GM12875 (cell line): ENCODE measurements at regions not wholly inside any gene's neighbourhood (a gene's known extent, or its start where the extent isn't known, plus 50 kb on each side); places are given as distances from the start of the nearest gene placed in this dataset.
"Not testable (repeated sequence)": the region's sequence is repeated elsewhere in the genome, so short reads cannot be mapped to it uniquely, and the experiment has no call there.

Source experiments
- H3K4me3 ChIP-seq: one replicate; pipeline ENCODE4 v1.5.1; 2011; ENCODE audit warnings: low read depth, low read length, control low read depth
- TF ChIP-seq, protein P1 (sequence below): IDR thresholded peaks from 2 replicates; pipeline ENCODE4 v1.5.1; 2011; ENCODE audit warnings: low read depth, mild to moderate bottlenecking, control low read depth, inconsistent platforms, low read length, moderate library complexity, borderline replicate concordance; ENCODE audit not compliant: insufficient read depth

GRCh38 chr20:39756369-39756768 lies 794.2 kb downstream of the DHX35 start:
- no peak overlapping the region for H3K4me3 ChIP-seq

DNA sequence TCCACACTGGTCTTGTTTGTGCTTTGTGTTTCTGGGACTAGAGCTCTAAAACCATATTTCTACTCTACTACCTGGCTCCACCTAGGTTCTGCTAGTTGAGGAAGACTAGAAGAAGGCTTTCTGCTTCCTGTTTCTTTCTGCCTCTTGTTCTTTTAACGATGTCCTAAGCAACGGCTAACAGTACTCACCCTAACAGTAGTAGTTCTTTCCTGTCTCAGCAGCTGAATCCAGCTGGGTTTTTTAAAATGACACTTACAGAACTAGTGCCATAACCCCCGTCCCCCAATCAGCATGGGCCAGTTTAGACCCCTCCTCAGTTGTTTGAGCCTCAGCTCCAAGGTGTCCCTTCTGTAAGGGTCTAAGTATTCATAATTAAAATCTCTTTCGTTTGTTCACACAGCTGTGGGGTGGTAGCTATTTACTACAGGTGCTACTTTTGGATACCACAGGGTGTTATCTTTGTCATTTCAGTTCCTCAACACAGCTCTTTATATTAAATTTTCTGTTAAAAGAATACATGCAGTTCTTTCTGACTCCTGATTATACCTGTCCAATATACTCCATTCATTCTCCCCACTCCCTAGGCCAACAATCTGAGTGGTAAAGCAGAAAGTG lies 790.2 kb downstream of the DHX35 start:
- TF ChIP-seq, protein P1, sequence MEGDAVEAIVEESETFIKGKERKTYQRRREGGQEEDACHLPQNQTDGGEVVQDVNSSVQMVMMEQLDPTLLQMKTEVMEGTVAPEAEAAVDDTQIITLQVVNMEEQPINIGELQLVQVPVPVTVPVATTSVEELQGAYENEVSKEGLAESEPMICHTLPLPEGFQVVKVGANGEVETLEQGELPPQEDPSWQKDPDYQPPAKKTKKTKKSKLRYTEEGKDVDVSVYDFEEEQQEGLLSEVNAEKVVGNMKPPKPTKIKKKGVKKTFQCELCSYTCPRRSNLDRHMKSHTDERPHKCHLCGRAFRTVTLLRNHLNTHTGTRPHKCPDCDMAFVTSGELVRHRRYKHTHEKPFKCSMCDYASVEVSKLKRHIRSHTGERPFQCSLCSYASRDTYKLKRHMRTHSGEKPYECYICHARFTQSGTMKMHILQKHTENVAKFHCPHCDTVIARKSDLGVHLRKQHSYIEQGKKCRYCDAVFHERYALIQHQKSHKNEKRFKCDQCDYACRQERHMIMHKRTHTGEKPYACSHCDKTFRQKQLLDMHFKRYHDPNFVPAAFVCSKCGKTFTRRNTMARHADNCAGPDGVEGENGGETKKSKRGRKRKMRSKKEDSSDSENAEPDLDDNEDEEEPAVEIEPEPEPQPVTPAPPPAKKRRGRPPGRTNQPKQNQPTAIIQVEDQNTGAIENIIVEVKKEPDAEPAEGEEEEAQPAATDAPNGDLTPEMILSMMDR: no peak
- H3K4me3 ChIP-seq: no peak overlapping the region

More at GRCh38 chr20:39756369-39756768, 794.2 kb downstream of the DHX35 start:
- TF ChIP-seq, protein P1: no peak

- TF ChIP-seq, protein P1: no peak
- H3K4me3 ChIP-seq: no peak overlapping the region
These were observed 789.5 kb downstream of the DHX35 start for GRCh38 chr20:39751557-39752137.

DNA sequence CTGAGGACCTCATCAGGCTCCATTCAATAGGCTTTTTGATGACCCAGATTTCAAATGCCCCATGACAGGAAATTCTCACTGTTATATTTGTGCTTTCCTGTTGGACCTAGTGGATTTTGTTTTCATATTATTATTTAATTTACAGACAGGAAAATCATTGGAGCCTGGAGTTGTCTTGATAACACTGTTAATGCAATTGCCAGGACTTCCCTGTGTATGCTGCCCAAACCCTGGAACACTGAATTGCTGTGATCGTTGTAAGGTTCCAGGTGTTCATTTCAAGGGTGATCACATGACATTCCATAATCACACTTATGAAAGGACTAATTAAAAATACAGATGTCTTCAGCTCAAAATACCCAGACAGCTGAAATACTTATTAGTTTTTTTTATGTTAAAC lies 783.2 kb downstream of the DHX35 start:
- TF ChIP-seq, protein P1: no peak
- no peak overlapping the region for H3K4me3 ChIP-seq

DNA sequence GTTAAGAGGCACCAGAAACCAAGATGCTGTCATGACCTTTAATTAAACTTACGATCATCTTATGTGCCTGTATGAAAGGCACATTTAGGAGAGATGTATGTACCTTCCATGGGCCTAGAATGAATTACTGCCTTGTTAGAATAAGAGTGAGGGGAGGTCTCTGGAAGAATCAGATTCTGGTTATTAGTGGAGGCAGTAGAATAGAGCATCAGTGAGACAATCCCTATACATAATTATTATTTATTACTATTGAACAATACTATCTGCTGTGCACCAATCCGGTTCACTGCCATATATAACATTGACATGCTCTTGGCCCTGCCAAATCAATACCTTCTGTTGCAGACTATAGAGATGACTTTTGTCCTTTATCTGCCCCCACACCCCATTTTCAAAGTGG lies 776.5 kb downstream of the DHX35 start:
- H3K4me3 ChIP-seq: no peak overlapping the region

GRCh38 chr20:39736434-39737327 lies 774.5 kb downstream of the DHX35 start:
- TF ChIP-seq, protein P1: no peak

More for the DNA sequence above, 776.5 kb downstream of the DHX35 start:
- TF ChIP-seq, protein P1: no peak

DNA sequence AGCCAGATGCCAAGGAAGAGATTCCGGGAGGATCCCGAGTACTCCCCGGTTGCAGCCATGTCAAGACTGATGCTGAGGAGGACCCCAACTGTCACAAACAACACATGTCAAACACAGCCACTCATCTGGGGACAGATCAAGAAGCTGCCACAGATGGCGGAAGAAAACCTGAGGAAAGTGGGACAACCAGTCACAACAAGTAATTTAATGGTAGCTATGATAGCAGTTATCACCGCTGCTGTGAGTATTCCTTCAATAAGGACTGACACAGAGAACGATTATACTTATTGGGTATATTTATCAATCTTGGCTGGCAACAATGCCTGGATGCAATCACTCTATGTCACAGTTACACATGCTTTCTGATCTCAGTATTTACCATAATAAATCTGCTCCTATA lies 763.4 kb downstream of the DHX35 start:
- H3K4me3 ChIP-seq: not testable (repeated sequence)

More at GRCh38 chr20:39736434-39737327, 774.5 kb downstream of the DHX35 start:
- no peak overlapping the region for H3K4me3 ChIP-seq
